ENCODE measurements at regions not wholly inside any gene's neighbourhood (a gene's known extent, or its start where the extent isn't known, plus 50 kb on each side); places are given as distances from the start of the nearest gene placed in this dataset.

DNA sequence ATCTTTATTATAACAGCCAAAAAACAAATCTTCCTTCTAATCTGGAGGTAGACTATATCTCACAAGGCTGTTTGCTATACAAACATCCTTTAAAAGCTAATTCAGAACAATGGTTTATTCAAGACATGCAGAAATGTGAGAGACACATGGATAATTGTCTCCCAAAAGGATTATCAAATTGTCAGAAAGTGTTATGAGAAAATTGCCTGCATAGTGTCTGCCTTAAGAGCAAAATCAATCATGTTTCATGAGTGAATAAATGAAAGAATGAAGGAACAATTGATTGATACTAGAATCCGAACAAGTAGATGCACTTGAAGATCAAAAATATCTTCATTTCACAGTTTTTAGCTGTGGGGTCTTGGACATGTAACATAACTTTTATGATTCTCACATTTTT lies 621.7 kb upstream of the BOD1L1 start:
- no peak for TF ChIP-seq TAF1 (IDR thresholded peaks at IDR 0.05; ENCODE audit: low read depth, low read length)
- TF ChIP-seq, protein P1, sequence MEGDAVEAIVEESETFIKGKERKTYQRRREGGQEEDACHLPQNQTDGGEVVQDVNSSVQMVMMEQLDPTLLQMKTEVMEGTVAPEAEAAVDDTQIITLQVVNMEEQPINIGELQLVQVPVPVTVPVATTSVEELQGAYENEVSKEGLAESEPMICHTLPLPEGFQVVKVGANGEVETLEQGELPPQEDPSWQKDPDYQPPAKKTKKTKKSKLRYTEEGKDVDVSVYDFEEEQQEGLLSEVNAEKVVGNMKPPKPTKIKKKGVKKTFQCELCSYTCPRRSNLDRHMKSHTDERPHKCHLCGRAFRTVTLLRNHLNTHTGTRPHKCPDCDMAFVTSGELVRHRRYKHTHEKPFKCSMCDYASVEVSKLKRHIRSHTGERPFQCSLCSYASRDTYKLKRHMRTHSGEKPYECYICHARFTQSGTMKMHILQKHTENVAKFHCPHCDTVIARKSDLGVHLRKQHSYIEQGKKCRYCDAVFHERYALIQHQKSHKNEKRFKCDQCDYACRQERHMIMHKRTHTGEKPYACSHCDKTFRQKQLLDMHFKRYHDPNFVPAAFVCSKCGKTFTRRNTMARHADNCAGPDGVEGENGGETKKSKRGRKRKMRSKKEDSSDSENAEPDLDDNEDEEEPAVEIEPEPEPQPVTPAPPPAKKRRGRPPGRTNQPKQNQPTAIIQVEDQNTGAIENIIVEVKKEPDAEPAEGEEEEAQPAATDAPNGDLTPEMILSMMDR (IDR thresholded peaks at IDR 0.05; ENCODE audit: control extremely low read depth in 1 of 3, insufficient read depth in 1 of 3, low read depth in 1 of 3, low read length in 3 of 3), result no peak

All from H1 (cell line).